PC-9 (cell line): ENCODE measurements at regions not wholly inside any gene's neighbourhood (a gene's known extent, or its start where the extent isn't known, plus 50 kb on each side); places are given as distances from the start of the nearest gene placed in this dataset.

Experiments used
- BruUV-seq: library from RNA; stranded (reverse); fragments of 400-500 nt; replicated peaks from 2 replicates; lab custom pipeline; 2021; lab: Mats Ljungman, UMichigan
- CTCF ChIA-PET: fragments of 300-600 bp; sonication (Branson Sonifier 250); formaldehyde crosslinking; loops from one replicate; lab custom pipeline; 2022; ENCODE audit warnings: antibody characterized with exemption; lab: Charles Lee
- POLR2A ChIA-PET: fragments of 300-600 bp; sonication (Branson Sonifier 250); formaldehyde crosslinking; loops from one replicate; lab custom pipeline; 2022; ENCODE audit warnings: antibody characterized with exemption; ENCODE audit not compliant: unreplicated experiment; lab: Charles Lee
- DNase-seq, 2 experiments: peaks; one replicate each; pipeline versions ENCODE4 v3.0.0 to v3.0.0-alpha.2; 2015 to 2022; ENCODE audit warnings: mixed read lengths in 1 of 2
- H2AFZ ChIP-seq: fragments of 200-600 bp; sonication (generic); 2 replicates; pipeline ENCODE4 v1.8.1; 2017; ENCODE audit warnings: antibody characterized with exemption
- H3F3A ChIP-seq: fragments of 200-600 bp; sonication (generic); 2 replicates; pipeline ENCODE4 v1.8.1; 2017; ENCODE audit warnings: antibody characterized with exemption, mild to moderate bottlenecking, low read depth; ENCODE audit not compliant: insufficient read depth
- H3K27ac ChIP-seq: fragments of 200-600 bp; sonication (generic); 2 replicates; pipeline ENCODE4 v1.6.1; 2016; ENCODE audit warnings: mixed run types
- H3K27me3 ChIP-seq: fragments of 200-600 bp; sonication (generic); 2 replicates; pipeline ENCODE4 v1.6.1; 2016; ENCODE audit warnings: low read depth, mixed run types; ENCODE audit not compliant: insufficient read depth
- H3K36me3 ChIP-seq: fragments of 200-600 bp; sonication (generic); 2 replicates; pipeline ENCODE4 v1.6.1; 2016; ENCODE audit warnings: low read depth, mixed run types
- H3K4me1 ChIP-seq: fragments of 200-600 bp; sonication (generic); replicated peaks from 2 replicates; pipeline ENCODE4 v1.6.1; 2016; ENCODE audit warnings: mixed run types; ENCODE audit not compliant: insufficient read depth
- H3K4me2 ChIP-seq: fragments of 200-600 bp; sonication (generic); 2 replicates; pipeline ENCODE4 v1.6.1; 2017; ENCODE audit warnings: mixed run types
- H3K4me3 ChIP-seq: fragments of 200-600 bp; sonication (generic); 2 replicates; pipeline ENCODE4 v1.6.1; 2016; ENCODE audit warnings: mixed run types
- H3K79me2 ChIP-seq: fragments of 200-600 bp; sonication (generic); 2 replicates; pipeline ENCODE4 v1.6.1; 2017; ENCODE audit warnings: low read depth, mixed run types
- H3K9me2 ChIP-seq: fragments of 200-600 bp; sonication (generic); 2 replicates; pipeline ENCODE4 v1.8.1; 2017; ENCODE audit warnings: mild to moderate bottlenecking; ENCODE audit not compliant: insufficient read depth
- H3K9me3 ChIP-seq: fragments of 200-600 bp; sonication (generic); 2 replicates; pipeline ENCODE4 v1.8.1; 2016; ENCODE audit warnings: low read depth; ENCODE audit not compliant: insufficient read depth
- H4K20me1 ChIP-seq: fragments of 200-600 bp; sonication (generic); 2 replicates; pipeline ENCODE4 v1.8.1; 2017; ENCODE audit not compliant: insufficient read depth
- CTCF ChIP-seq: fragments of 200-600 bp; sonication (generic); conservative IDR thresholded peaks from 2 replicates; pipeline ENCODE4 v1.6.1; 2017; ENCODE audit warnings: mixed run types, antibody characterized with exemption, mild to moderate bottlenecking, moderate library complexity
- EZH2 ChIP-seq: fragments of 200-600 bp; sonication (generic); IDR thresholded peaks from 2 replicates; pipeline ENCODE4 v1.8.0; 2017; ENCODE audit warnings: antibody characterized with exemption, low read depth
- intact Hi-C: fragments of 100-400 bp; cut with micrococcal nuclease; formaldehyde crosslinking; loops from one replicate; pipeline ENCODE4 v1.10.0; 2022; ENCODE audit not compliant: unreplicated experiment

- Histone ChIP-seq H3K36me3 (no peaks in the 10 kb centered on the region), H3K79me2 (no peaks in the 10 kb centered on the region), H3K27me3 (no peaks in the 10 kb centered on the region), H3K9me3 (no peaks in the 10 kb centered on the region), H2AFZ (no peak overlapping the region), H3K9me2 (no peaks in the 10 kb centered on the region), H4K20me1 (no peaks in the 10 kb centered on the region), H3K4me1 (peaks cover 18% of the 10 kb centered on the region), H3K27ac (no peak overlapping the region), H3F3A (peaks cover 5% of the 10 kb centered on the region; the same call in 1 of the 2 replicates), H3K4me3 (no peak overlapping the region), H3K4me2 (no peak overlapping the region)
- CTCF ChIA-PET = no interaction called here
- no peak for DNase-seq
- POLR2A ChIA-PET = no interaction called here
- TF ChIP-seq EZH2 (no peak), CTCF (no peak)
- no TSS peak for BruUV-seq
- intact Hi-C loops = no loop called here
These were observed 143.0 kb upstream of the NRBF2 start for GRCh38 chr10:62990126-62990525.

GRCh38 chr10:62985807-62986600 is 147.1 kb upstream of the NRBF2 start:
- Histone ChIP-seq H2AFZ (no peak overlapping the region), H3K9me2 (no peaks in the 10 kb centered on the region), H4K20me1 (no peaks in the 10 kb centered on the region), H3K4me2 (no peak overlapping the region), H3K4me1 (no peaks in the 10 kb centered on the region), H3K4me3 (no peak overlapping the region), H3K36me3 (no peaks in the 10 kb centered on the region), H3F3A (no peaks in the 10 kb centered on the region), H3K9me3 (no peaks in the 10 kb centered on the region), H3K27me3 (no peaks in the 10 kb centered on the region), H3K79me2 (no peaks in the 10 kb centered on the region), H3K27ac (no peak overlapping the region)
- CTCF ChIA-PET = no interaction called here
- no TSS peak for BruUV-seq
- TF ChIP-seq CTCF (no peak), EZH2 (no peak)
- no peak for DNase-seq
- POLR2A ChIA-PET = no interaction called here
- intact Hi-C loops = no loop called here

- H3K27me3 ChIP-seq = no peaks in the 10 kb centered on the region
- no peaks in the 10 kb centered on the region for H3K36me3 ChIP-seq
- H3K4me2 ChIP-seq = no peak overlapping the region
- intact Hi-C loops = no loop called here
- no peak overlapping the region for H3K27ac ChIP-seq
- H4K20me1 ChIP-seq = no peaks in the 10 kb centered on the region
- H3F3A ChIP-seq = no peaks in the 10 kb centered on the region
- no peaks in the 10 kb centered on the region for H3K79me2 ChIP-seq
- H3K9me2 ChIP-seq = no peaks in the 10 kb centered on the region
- no peak for DNase-seq
- POLR2A ChIA-PET = no interaction called here
- H3K4me1 ChIP-seq = peaks cover 14% of the 10 kb centered on the region
- no peak for TF ChIP-seq EZH2
- TF ChIP-seq CTCF = no peak
- no peak overlapping the region for H3K4me3 ChIP-seq
- no peaks in the 10 kb centered on the region for H3K9me3 ChIP-seq
- CTCF ChIA-PET = interaction anchor here (0.6 kb wide), 1 partner anchor 776 kb away, joined by 3 read pairs; no protein-coding TSS in a partner anchor
- H2AFZ ChIP-seq = no peak overlapping the region
- no TSS peak for BruUV-seq
These were observed 152.0 kb upstream of the NRBF2 start for GRCh38 chr10:62981096-62981495.
